ENCODE measurements at regions not wholly inside any gene's neighbourhood (a gene's known extent, or its start where the extent isn't known, plus 50 kb on each side); places are given as distances from the start of the nearest gene placed in this dataset.
"Not testable (repeated sequence)": the region's sequence is repeated elsewhere in the genome, so short reads cannot be mapped to it uniquely, and the experiment has no call there.

- Mint-ChIP-seq H3K4me1 (ENCODE audit: low read depth, unreplicated experiment) (peaks cover 7% of the 10 kb centered on the region), H3K27me3 (ENCODE audit: insufficient read depth, unreplicated experiment) (no peaks in the 10 kb centered on the region), H3K27ac (ENCODE audit: unreplicated experiment) (peak overlapping the region; percentile 76), H3K36me3 (ENCODE audit: insufficient read depth, unreplicated experiment) (peaks cover 11% of the 10 kb centered on the region), H3K9me3 (ENCODE audit: unreplicated experiment) (peaks cover 12% of the 10 kb centered on the region), H3K4me3 (ENCODE audit: unreplicated experiment) (no peak overlapping the region)
- H3K4me3 ChIP-seq (ENCODE audit: low read depth, low read length), result no peak overlapping the region
- POLR2A ChIA-PET, result no interaction called here
- TF ChIP-seq CTCF (IDR thresholded peaks at IDR 0.05; ENCODE audit: insufficient read depth in 1 of 2, low read depth in 1 of 2, low read length in 1 of 2, severe bottlenecking in 1 of 2, unreplicated experiment in 1 of 2), result no peak
- DNase-seq, result no peak
- intact Hi-C loops (cut with micrococcal nuclease; ENCODE audit: unreplicated experiment), result no loop called here
- H3K4me1 ChIP-seq, result peaks cover 40% of the 10 kb centered on the region
- H3K9me3 ChIP-seq, result no peaks in the 10 kb centered on the region; the same call in 1 of the 2 replicates
- no peaks in the 10 kb centered on the region for H3K27me3 ChIP-seq (replicated peaks; ENCODE audit: control insufficient read depth, insufficient read depth, low read length)
- CTCF ChIA-PET, result no interaction called here
- H3K36me3 ChIP-seq (ENCODE audit: control insufficient read depth, insufficient read depth, low read length), result no peaks in the 10 kb centered on the region
- no TSS peak for BruUV-seq (replicated peaks)
Measured at GRCh38 chrX:6990552-6991193, 156.8 kb upstream of the STS start.

- H3K27me3 Mint-ChIP-seq (ENCODE audit: insufficient read depth, unreplicated experiment), result no peaks in the 10 kb centered on the region
- intact Hi-C loops (cut with micrococcal nuclease; ENCODE audit: unreplicated experiment), result loop anchor here (5.0 kb wide), 1 partner anchor 618 kb away; no protein-coding TSS in a partner anchor
- H3K36me3 Mint-ChIP-seq (ENCODE audit: insufficient read depth, unreplicated experiment), result peaks cover 11% of the 10 kb centered on the region
- peaks cover 7% of the 10 kb centered on the region for H3K4me1 Mint-ChIP-seq (ENCODE audit: low read depth, unreplicated experiment)
- no peaks in the 10 kb centered on the region for H3K36me3 ChIP-seq (ENCODE audit: control insufficient read depth, insufficient read depth, low read length)
- peaks cover 40% of the 10 kb centered on the region for H3K4me1 ChIP-seq
- BruUV-seq (replicated peaks), result no TSS peak
- no peak overlapping the region for H3K4me3 ChIP-seq (ENCODE audit: low read depth, low read length)
- peak overlapping the region; percentile 30 for H3K4me3 Mint-ChIP-seq (ENCODE audit: unreplicated experiment)
- POLR2A ChIA-PET, result no interaction called here
- H3K9me3 ChIP-seq, result no peaks in the 10 kb centered on the region; the same call in 1 of the 2 replicates
- H3K9me3 Mint-ChIP-seq (ENCODE audit: unreplicated experiment), result peaks cover 9% of the 10 kb centered on the region
- H3K27ac Mint-ChIP-seq (ENCODE audit: unreplicated experiment), result peak overlapping the region; percentile 76
- TF ChIP-seq CTCF (IDR thresholded peaks at IDR 0.05; ENCODE audit: insufficient read depth in 1 of 2, low read depth in 1 of 2, low read length in 1 of 2, severe bottlenecking in 1 of 2, unreplicated experiment in 1 of 2), result no peak
- no peak for DNase-seq
- CTCF ChIA-PET, result no interaction called here
- no peaks in the 10 kb centered on the region for H3K27me3 ChIP-seq (replicated peaks; ENCODE audit: control insufficient read depth, insufficient read depth, low read length)
Measured at GRCh38 chrX:6989858-6990257, 157.7 kb upstream of the STS start.

- H3K4me3 ChIP-seq (ENCODE audit: low read depth, low read length); H3K4me1 Mint-ChIP-seq (ENCODE audit: low read depth, unreplicated experiment); CTCF ChIA-PET; H3K4me3 Mint-ChIP-seq (ENCODE audit: unreplicated experiment); H3K9me3 Mint-ChIP-seq (ENCODE audit: unreplicated experiment); H3K27me3 Mint-ChIP-seq (ENCODE audit: insufficient read depth, unreplicated experiment); POLR2A ChIA-PET; H3K36me3 ChIP-seq (ENCODE audit: control insufficient read depth, insufficient read depth, low read length); H3K9me3 ChIP-seq; H3K27me3 ChIP-seq (replicated peaks; ENCODE audit: control insufficient read depth, insufficient read depth, low read length); BruUV-seq (replicated peaks): not testable (repeated sequence)
- intact Hi-C loops (cut with micrococcal nuclease; ENCODE audit: unreplicated experiment), result loop anchor here (1.0 to 5.0 kb wide), 4 partner anchors 33 to 616 kb away; no protein-coding TSS in a partner anchor
- Mint-ChIP-seq H3K27ac (ENCODE audit: unreplicated experiment) (peak overlapping the region; percentile 76), H3K36me3 (ENCODE audit: insufficient read depth, unreplicated experiment) (peaks cover 16% of the 10 kb centered on the region)
- DNase-seq, result peak; percentile 60 to 77
- H3K4me1 ChIP-seq, result peaks cover 40% of the 10 kb centered on the region
Measured at GRCh38 chrX:6988694-6989093, 158.8 kb upstream of the STS start.

All from Caco-2 (cell line).